NCI-H446 (cell line): ENCODE measurements at regions not wholly inside any gene's neighbourhood (a gene's known extent, or its start where the extent isn't known, plus 50 kb on each side); places are given as distances from the start of the nearest gene placed in this dataset.

ENCODE experiments used
- DNase-seq, 2 experiments: peaks; one replicate each; lab custom pipeline; 2025; lab: John Stamatoyannopoulos, UW

GRCh38 chr7:38070718-38071117, 107.3 kb upstream of the STARD3NL start:
- peak; percentile 47 to 71 for DNase-seq

DNA sequence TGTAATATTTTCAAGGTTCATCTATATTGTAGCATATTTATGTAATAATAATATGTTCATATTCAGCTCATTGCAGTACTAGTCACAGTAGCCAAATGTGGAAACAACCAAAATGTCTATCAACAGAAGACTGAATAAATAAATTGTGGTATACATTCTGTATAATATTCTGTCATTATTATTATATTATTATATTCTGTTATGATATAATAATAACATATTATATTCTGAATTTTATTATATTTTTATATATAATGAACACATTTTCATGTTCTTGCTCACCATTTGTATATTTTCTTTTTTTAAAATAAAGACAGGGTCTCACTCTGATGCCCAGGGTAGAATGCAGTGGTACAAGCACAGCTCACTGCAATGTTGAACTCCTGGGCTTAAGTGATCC, 91.2 kb upstream of the STARD3NL start:
- DNase-seq = no peak

DNA sequence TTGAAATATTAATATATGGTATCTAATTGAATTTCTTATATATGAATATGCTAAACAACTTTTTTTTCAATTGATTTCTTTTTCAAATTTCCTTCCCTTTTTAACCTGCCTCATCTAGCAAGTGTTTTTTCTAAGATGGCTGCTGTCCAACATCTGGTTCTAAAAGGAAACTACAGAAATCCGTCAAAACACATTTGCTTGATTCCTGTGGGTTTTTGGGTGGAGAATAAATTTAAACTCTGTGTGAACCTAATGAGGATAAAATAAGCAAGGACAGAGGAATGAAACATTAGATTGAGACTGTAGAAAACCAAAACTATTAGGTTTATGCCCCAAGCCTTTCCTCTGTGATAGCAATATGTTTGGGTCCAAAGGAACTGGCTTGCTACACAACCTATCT, 75.5 kb upstream of the STARD3NL start:
- peak in 1 of 2 experiments; percentile 4 for DNase-seq

- DNase-seq = peak; percentile 32 to 73
These were observed 72.1 kb upstream of the STARD3NL start for GRCh38 chr7:38105874-38106483.

- DNase-seq = peak; percentile 32 to 76
These were observed 70.6 kb upstream of the STARD3NL start for GRCh38 chr7:38107486-38107893.

DNA sequence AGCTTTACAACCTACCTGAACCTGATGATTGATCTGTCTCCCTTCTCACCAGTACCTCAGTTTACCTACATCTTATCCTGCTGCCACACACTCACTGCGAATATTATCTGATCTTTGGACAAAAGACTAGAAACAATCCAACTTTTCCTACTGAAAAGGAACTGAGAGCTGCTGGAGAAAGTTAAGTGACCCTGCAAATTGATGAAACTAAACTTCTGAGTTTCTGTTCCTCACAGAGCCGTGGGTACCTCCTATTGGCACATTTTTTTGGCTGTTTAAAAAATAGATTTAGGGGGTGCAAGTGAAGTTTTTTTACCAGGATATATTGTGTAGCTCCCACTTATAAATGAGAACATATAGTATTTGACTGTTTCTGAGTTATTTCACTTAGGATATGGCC, 66.0 kb upstream of the STARD3NL start:
- DNase-seq = no peak

GRCh38 chr7:38120076-38120475, 58.0 kb upstream of the STARD3NL start:
- DNase-seq = no peak

DNA sequence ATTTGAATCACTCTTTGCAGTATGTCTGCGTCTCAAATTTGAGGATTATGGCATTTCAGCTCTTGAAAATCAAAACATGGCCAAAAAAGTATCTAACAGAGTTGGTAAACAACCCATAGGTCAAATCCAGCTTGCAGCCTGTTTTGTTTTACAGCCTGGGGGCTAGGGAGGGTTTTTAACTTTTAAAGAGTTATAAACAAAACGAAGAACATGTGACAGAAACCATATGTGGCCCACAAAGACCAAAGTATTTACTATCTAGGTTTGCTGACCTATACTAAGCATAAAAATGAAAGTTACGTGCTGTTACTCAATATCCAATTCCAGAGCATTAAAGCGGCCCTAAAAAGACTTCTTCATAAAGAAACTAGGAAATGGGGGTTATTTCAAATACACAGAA, 55.5 kb upstream of the STARD3NL start:
- DNase-seq = no peak

GRCh38 chr7:38123494-38123893, 54.6 kb upstream of the STARD3NL start:
- DNase-seq = no peak

DNA sequence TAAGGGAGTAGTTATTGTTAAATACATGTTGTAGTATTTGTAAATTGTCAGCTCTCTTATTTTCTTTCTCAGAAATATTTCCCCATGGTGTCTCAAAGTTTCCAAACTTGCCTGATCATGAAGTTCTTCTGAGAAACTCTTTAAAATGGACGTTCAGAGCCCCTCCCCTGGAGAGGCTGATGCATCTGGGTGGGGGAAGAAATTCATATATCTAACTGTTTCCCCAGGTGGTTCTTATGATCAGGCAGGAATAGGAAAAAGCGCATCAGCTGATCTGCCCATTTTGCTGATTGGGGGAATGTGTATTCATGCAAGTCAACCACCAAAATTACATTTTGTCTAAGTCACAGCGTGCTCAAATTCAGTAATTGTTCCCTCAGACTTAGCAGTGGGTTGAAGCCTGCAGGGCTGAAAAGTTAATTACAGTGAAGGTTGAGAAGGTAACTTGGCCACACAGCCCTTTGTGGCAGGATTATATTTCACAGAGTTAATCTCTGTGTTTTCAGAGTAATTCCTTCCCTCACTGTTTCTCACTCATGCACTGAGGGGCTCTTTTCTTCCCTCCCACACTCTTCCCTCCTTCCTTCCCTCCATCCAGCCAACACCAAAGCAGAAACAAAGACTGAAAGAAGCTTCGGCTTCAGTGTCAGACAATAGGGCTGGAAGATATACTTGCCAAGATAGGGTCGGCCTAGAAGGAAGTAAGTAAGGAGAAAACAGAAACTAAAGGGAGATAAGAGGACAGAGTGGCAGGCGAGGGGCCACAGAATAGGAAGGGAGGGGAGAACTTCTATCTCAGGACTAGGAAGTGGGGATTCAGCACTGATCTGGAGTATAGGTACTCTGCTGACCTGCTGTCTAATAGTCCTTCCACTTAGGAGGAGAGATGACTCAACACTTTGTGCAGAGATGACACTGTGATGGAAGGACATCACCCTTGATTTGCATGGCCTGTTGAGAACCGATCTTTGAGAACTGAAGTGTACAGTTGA, 50.5 kb upstream of the STARD3NL start:
- DNase-seq = no peak
